Testis (tissue), 2 donors: ENCODE measurements at regions not wholly inside any gene's neighbourhood (a gene's known extent, or its start where the extent isn't known, plus 50 kb on each side); places are given as distances from the start of the nearest gene placed in this dataset.

Experiments
- CTCF ChIP-seq, 3 experiments: fragments of 450-650 bp in 2 of 3; fragments of 200-600 bp in 1 of 3; sonication (generic) in 1 of 3; IDR thresholded peaks; one replicate each; pipeline ENCODE4 v1.5.1; 2016 to 2019; ENCODE audit warnings: antibody characterized with exemption in 3 of 3, mild to moderate bottlenecking in 2 of 3, moderate library complexity in 1 of 3
- POLR2A ChIP-seq: fragments of 450-650 bp; IDR thresholded peaks from one replicate; pipeline ENCODE4 v1.6.1; 2017; ENCODE audit warnings: antibody characterized with exemption, mild to moderate bottlenecking, moderate library complexity

GRCh38 chr3:73954506-73954905, 329.8 kb upstream of the PDZRN3 start:
- TF ChIP-seq CTCF (IDR thresholded peaks at IDR 0.05) (no peak), POLR2A (no peak)
